ENCODE measurements at regions not wholly inside any gene's neighbourhood (a gene's known extent, or its start where the extent isn't known, plus 50 kb on each side); places are given as distances from the start of the nearest gene placed in this dataset.
A peak's percentile ranks its signal among the peaks of the same experiment; 100 is the strongest.

GRCh38 chr1:58884706-58885661, 101.1 kb upstream of the JUN start (continued):
- TF ChIP-seq ZMIZ1 (IDR thresholded peaks at IDR 0.05; ENCODE audit: low read depth in 2 of 2, low read length in 2 of 2), result 0 out of 4 replicates have a peak, but pooled peaks of 1 of the 2 experiments have one; percentile 41
- no peak for TF ChIP-seq SMAD1 (IDR thresholded peaks at IDR 0.05; ENCODE audit: low read depth, low read length, partially characterized antibody)
- TF ChIP-seq NR1H2 (CRISPR knock-in tag; IDR thresholded peaks at IDR 0.05), result no peak
- 0 out of 4 replicates have a peak, but pooled peaks of 1 of the 2 experiments have one; percentile 35 for TF ChIP-seq KDM4B (IDR thresholded peaks at IDR 0.05; ENCODE audit: borderline replicate concordance in 2 of 2, low read depth in 1 of 2)
- no peak for TF ChIP-seq MCM5 (IDR thresholded peaks at IDR 0.05; ENCODE audit: low read depth)
- TF ChIP-seq HBP1 (CRISPR knock-in tag; IDR thresholded peaks at IDR 0.05), result no peak
- no peak for TF ChIP-seq PBX2 (CRISPR knock-in tag; IDR thresholded peaks at IDR 0.05; ENCODE audit: low read depth)
- TF ChIP-seq PBX2 (tag; conservative IDR thresholded peaks at IDR 0.05; ENCODE audit: low read depth), result 0 out of 2 replicates have a peak, but pooled peaks have one; percentile 14
- 0 out of 2 replicates have a peak, but pooled peaks have one; percentile 57 for TF ChIP-seq ZBTB9 (CRISPR knock-in tag; IDR thresholded peaks at IDR 0.05)
- TF ChIP-seq BRF2 (IDR thresholded peaks at IDR 0.05; ENCODE audit: borderline replicate concordance, insufficient read depth, insufficient read length), result no peak
- TF ChIP-seq KLF13 (tag; IDR thresholded peaks at IDR 0.05; ENCODE audit: borderline replicate concordance, low read depth), result no peak
- no peak for TF ChIP-seq ZNF384 (IDR thresholded peaks at IDR 0.05; ENCODE audit: low read depth, low read length)
- TF ChIP-seq ZFP30 (CRISPR knock-in tag; IDR thresholded peaks at IDR 0.05; ENCODE audit: borderline replicate concordance), result no peak
- no peak for TF ChIP-seq CREB1 (IDR thresholded peaks at IDR 0.05)
- no peak for TF ChIP-seq CREB1 (CRISPR knock-in tag; IDR thresholded peaks at IDR 0.05)
- TF ChIP-seq RFX7 (CRISPR knock-in tag; IDR thresholded peaks at IDR 0.05), result no peak
